SU-DHL-6 (cell line): ENCODE measurements at regions not wholly inside any gene's neighbourhood (a gene's known extent, or its start where the extent isn't known, plus 50 kb on each side); places are given as distances from the start of the nearest gene placed in this dataset.

Source experiments
- H2AFZ ChIP-seq: fragments of 200-600 bp; sonication (generic); 2 replicates; pipeline ENCODE4 v1.6.1; 2014; ENCODE audit warnings: low read depth, mild to moderate bottlenecking, moderate library complexity, mixed read lengths, antibody characterized with exemption, low read length; ENCODE audit not compliant: severe bottlenecking
- H3F3A ChIP-seq: fragments of 200-600 bp; shearing (Covaris generic); 2 replicates; pipeline ENCODE4 v1.6.0; 2016; ENCODE audit warnings: antibody characterized with exemption, mild to moderate bottlenecking; ENCODE audit not compliant: insufficient read depth
- H3K27ac ChIP-seq: fragments of 200-600 bp; sonication (generic); 2 replicates; pipeline ENCODE4 v1.5.1; 2016; ENCODE audit warnings: low read depth, mild to moderate bottlenecking, low read length, moderate library complexity, mixed read lengths
- H3K27me3 ChIP-seq: fragments of 200-600 bp; sonication (generic), shearing (Covaris generic); 2 replicates; pipeline ENCODE4 v1.6.0; 2014; ENCODE audit warnings: mild to moderate bottlenecking, low read length
- H3K36me3 ChIP-seq: fragments of 200-600 bp; sonication (generic); 2 replicates; pipeline ENCODE4 v1.6.1; 2014; ENCODE audit warnings: mild to moderate bottlenecking, low read length, mixed read lengths
- H3K4me2 ChIP-seq: fragments of 300-600, 200-600 bp; shearing (Covaris generic), sonication (generic); 2 replicates; pipeline ENCODE4 v1.6.0; 2014; ENCODE audit warnings: low read length, low read depth, mild to moderate bottlenecking; ENCODE audit not compliant: poor library complexity, severe bottlenecking
- H3K4me3 ChIP-seq: fragments of 200-600 bp; sonication (generic); 2 replicates; pipeline ENCODE4 v1.5.1; 2014; ENCODE audit warnings: antibody characterized with exemption, low read length, mild to moderate bottlenecking, mixed read lengths; ENCODE audit not compliant: insufficient read depth, poor library complexity, severe bottlenecking
- H3K79me2 ChIP-seq: fragments of 200-600 bp; sonication (generic); 2 replicates; pipeline ENCODE4 v1.6.1; 2014; ENCODE audit warnings: mild to moderate bottlenecking, low read length, moderate library complexity; ENCODE audit not compliant: insufficient read depth
- H3K9ac ChIP-seq: fragments of 200-600 bp; sonication (generic); 2 replicates; pipeline ENCODE4 v1.7.0; 2014; ENCODE audit warnings: mild to moderate bottlenecking, low read length
- H3K9me2 ChIP-seq: fragments of 200-600 bp; sonication (generic); replicated peaks from 2 replicates; pipeline ENCODE4 v1.6.1; 2014; ENCODE audit warnings: low read length; ENCODE audit not compliant: insufficient read depth
- H3K9me3 ChIP-seq: fragments of 200-600 bp; sonication (generic); 2 replicates; pipeline ENCODE4 v1.6.1; 2014; ENCODE audit warnings: low read length, mixed read lengths; ENCODE audit not compliant: insufficient read depth
- H4K20me1 ChIP-seq: fragments of 200-600 bp; sonication (generic); 2 replicates; pipeline ENCODE4 v1.6.1; 2014; ENCODE audit warnings: low read depth, mild to moderate bottlenecking, antibody characterized with exemption, low read length, moderate library complexity, mixed read lengths
- CTCF ChIP-seq: fragments of 200-600 bp; sonication (generic); IDR thresholded peaks from one replicate; pipeline ENCODE4 v1.5.1; 2017; ENCODE audit warnings: antibody characterized with exemption, mild to moderate bottlenecking, low read length, moderate library complexity; ENCODE audit not compliant: insufficient read depth, poor library complexity, severe bottlenecking
- EZH2phosphoT487 ChIP-seq: fragments of 200-600 bp; sonication (generic), shearing (Covaris generic); conservative IDR thresholded peaks from 2 replicates; pipeline ENCODE4 v1.6.1; 2018; ENCODE audit warnings: mild to moderate bottlenecking, antibody characterized with exemption, low read length, moderate library complexity, mixed read lengths

- Histone ChIP-seq H3K9ac (no peak overlapping the region), H3K4me3 (no peak overlapping the region), H3K4me2 (no peak overlapping the region), H4K20me1 (no peaks in the 10 kb centered on the region), H3K9me2 (no peaks in the 10 kb centered on the region), H3K36me3 (no peaks in the 10 kb centered on the region), H2AFZ (no peak overlapping the region), H3K9me3 (no peaks in the 10 kb centered on the region), H3K79me2 (no peaks in the 10 kb centered on the region), H3F3A (no peaks in the 10 kb centered on the region), H3K27ac (no peak overlapping the region), H3K27me3 (no peaks in the 10 kb centered on the region)
- no peak for TF ChIP-seq EZH2phosphoT487
These were observed 220.3 kb downstream of the HGF start for GRCh38 chr7:81549484-81550016.

- Histone ChIP-seq H3K4me2 (no peak overlapping the region), H3F3A (no peaks in the 10 kb centered on the region), H4K20me1 (no peaks in the 10 kb centered on the region), H3K9me2 (no peaks in the 10 kb centered on the region), H2AFZ (no peak overlapping the region), H3K79me2 (no peaks in the 10 kb centered on the region), H3K27ac (no peak overlapping the region), H3K36me3 (no peaks in the 10 kb centered on the region), H3K9me3 (no peaks in the 10 kb centered on the region), H3K9ac (no peak overlapping the region), H3K27me3 (no peaks in the 10 kb centered on the region), H3K4me3 (no peak overlapping the region)
- TF ChIP-seq EZH2phosphoT487 (no peak), CTCF (no peak)
These were observed 234.9 kb downstream of the HGF start for GRCh38 chr7:81534996-81535395.

GRCh38 chr7:81534446-81534845 lies 235.4 kb downstream of the HGF start:
- H3K9me3 ChIP-seq, result no peaks in the 10 kb centered on the region
- H3F3A ChIP-seq, result no peaks in the 10 kb centered on the region
- no peaks in the 10 kb centered on the region for H3K9me2 ChIP-seq
- H3K4me2 ChIP-seq, result no peak overlapping the region
- no peak for TF ChIP-seq EZH2phosphoT487
- TF ChIP-seq CTCF, result no peak
- H3K9ac ChIP-seq, result no peak overlapping the region
- no peaks in the 10 kb centered on the region for H3K27me3 ChIP-seq
- no peaks in the 10 kb centered on the region for H3K79me2 ChIP-seq
- H3K27ac ChIP-seq, result no peak overlapping the region
- no peak overlapping the region for H3K4me3 ChIP-seq
- no peaks in the 10 kb centered on the region for H3K36me3 ChIP-seq
- H4K20me1 ChIP-seq, result no peaks in the 10 kb centered on the region
- H2AFZ ChIP-seq, result no peak overlapping the region

- Histone ChIP-seq H3F3A (no peaks in the 10 kb centered on the region), H4K20me1 (no peaks in the 10 kb centered on the region), H3K27me3 (no peaks in the 10 kb centered on the region), H2AFZ (no peak overlapping the region), H3K4me3 (no peak overlapping the region), H3K36me3 (no peaks in the 10 kb centered on the region), H3K4me2 (no peak overlapping the region), H3K9me3 (no peaks in the 10 kb centered on the region), H3K9ac (no peak overlapping the region), H3K79me2 (no peaks in the 10 kb centered on the region), H3K27ac (no peak overlapping the region), H3K9me2 (no peaks in the 10 kb centered on the region)
- TF ChIP-seq EZH2phosphoT487, result no peak
- TF ChIP-seq CTCF, result no peak
These were observed 235.9 kb downstream of the HGF start for GRCh38 chr7:81533931-81534330.
